HG02759 (cell line): ENCODE measurements at regions not wholly inside any gene's neighbourhood (a gene's known extent, or its start where the extent isn't known, plus 50 kb on each side); places are given as distances from the start of the nearest gene placed in this dataset.
"Not testable (repeated sequence)": the region's sequence is repeated elsewhere in the genome, so short reads cannot be mapped to it uniquely, and the experiment has no call there.

ENCODE experiments used
- ATAC-seq: cut with Tn5 transposase; IDR thresholded peaks from one replicate; pipeline ENCODE4 v1.9.1; 2021; ENCODE audit warnings: mild to moderate bottlenecking, moderate library complexity; ENCODE audit not compliant: unreplicated experiment

DNA sequence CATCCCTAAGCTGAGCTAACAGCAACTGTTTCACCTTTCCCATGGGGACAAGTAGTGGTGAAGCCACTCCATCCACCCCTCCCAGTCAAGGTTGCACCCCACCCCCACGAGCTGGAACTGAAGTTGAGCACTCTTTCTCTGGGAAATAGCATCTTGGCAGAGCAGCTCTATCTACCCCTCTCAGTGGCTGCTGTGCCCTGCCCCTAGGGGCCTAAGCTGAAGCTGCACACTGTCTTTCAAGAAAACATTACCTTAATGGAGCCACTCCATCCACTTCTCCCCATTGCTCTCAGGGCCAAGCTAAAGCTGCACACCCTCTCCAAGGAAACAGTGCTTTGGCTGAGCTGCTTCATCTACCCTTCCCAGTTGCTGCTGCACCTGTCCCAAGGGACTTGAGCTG is 170.6 kb upstream of the CCDC196 start:
- no peak for ATAC-seq

DNA sequence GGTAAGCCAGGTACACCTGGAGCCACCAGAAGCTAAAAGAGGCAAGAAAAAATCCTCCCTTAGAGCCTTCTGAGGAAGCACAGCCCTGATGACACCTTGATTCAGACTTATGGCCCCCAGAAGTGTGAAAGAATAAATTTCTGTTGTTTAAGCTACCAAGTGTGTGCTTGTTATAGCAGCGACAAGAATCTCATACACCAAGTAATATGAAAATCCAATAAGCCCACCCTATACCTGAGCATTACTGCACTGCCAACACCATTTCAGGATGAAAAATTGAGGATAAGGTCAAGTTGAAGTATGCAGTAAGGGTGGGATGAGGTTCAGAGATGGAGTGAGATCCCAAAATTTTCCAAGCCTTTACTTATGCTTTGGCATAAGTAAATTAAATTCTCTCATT is 163.6 kb upstream of the CCDC196 start:
- no peak for ATAC-seq

DNA sequence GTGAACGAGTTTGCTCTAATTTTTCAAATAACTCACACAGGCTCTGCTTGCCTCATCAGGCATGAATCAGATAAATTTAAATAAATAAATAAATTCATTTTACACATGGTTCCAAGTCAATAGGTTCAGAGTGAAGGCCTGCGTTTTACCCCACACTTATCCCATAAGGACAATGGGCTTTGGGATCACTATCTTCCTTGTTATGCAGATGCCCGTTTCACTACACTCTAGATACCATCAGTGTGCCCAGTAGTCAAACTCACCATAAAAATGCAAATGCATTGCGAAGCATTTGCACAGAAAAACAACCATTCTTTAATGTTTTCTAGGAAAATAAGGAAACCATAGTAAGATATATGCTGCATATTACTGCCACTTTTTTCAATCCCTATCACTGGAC is 155.9 kb upstream of the CCDC196 start:
- ATAC-seq, result no peak

DNA sequence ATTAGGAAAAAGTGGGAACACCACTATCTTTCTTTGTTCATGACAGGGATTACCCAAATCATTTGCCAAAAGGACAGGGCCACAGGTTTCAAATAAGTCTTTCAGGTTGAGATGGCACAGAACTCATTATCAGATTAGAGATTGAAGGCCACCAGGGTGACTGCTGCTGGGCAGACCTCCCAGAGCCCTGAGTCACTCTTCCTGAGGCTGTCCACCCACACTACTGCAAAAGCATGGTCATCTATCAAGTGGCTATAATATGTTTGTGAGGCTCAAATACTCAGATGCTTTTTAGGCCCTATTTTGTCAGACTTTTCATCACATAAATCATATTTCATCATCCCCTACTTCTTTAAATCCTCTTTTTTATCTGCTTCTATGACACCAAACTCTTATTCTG is 155.3 kb upstream of the CCDC196 start:
- ATAC-seq, result no peak

DNA sequence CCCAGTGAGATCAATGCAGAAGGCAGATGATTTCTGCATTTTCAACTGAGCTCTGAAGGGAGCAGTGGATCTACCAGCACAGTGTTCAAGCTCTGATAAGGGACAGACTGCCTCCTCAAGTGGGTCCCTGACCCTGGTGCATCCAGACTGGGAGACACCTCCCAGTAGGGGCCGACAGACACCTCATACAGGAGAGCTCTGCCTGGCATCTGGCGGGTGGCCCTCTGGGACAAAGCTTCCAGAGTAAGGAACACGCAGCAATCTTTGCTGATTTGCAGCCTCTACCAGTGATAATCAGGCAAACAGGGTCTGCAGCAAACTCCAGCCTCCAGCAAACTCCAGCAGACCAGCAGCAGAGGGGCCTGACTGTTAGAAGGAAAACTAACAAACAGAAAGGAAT is 152.9 kb upstream of the CCDC196 start:
- ATAC-seq, result not testable (repeated sequence)

DNA sequence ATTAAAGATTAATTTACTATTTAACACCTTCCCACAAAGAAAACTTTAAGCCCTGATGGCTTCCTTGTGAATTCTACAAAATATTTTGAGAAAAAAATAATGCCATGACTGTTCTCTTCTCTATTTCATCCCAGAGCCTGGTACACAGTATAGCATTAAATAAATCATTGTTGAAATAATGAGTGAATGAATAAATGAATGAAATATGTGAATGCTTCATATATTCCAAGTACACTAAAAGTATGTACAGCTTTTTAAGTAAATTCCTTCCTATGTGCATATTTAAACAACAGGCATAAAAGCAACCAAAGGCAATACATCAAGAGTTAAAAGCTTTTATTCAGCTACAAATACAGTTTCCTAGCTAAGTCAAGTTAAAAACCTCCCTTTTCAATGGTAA is 144.9 kb upstream of the CCDC196 start:
- ATAC-seq, result no peak

DNA sequence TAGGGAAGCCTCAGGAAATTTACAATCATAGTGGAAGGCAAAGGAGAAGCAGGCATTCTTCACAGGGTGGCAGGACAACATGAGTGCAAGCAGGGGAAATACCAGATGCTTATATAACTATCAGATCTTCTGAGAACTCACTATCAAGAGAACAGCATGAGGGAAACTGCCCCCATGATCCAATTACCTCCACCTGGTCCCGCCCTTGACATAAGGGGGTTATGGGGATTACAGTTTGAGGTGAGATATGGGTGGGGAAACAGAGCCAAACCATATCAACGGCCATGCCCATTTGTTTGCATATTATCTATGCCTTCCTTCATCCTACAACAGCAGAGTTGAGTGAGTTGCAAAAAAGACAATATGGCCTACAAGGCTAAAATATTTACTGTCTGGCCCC is 140.2 kb upstream of the CCDC196 start:
- ATAC-seq, result no peak

DNA sequence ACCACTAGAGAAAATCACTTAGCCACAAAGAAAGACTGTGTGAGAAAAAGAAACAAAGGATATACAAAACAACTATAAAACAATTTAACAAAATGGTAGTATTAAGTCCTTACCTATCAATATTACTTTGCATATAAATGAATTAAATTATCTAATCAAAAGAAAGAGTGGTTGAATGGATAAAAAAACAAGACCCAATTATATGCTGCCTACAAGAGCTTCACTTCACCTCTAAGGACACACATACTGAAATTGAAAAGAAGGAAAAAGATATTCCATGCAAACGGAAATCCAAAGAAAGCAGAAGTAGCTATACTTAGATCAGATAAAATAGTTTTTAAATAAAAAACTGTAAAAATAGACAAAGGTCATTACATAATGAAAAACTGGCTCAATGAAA is 134.9 kb upstream of the CCDC196 start:
- no peak for ATAC-seq

DNA sequence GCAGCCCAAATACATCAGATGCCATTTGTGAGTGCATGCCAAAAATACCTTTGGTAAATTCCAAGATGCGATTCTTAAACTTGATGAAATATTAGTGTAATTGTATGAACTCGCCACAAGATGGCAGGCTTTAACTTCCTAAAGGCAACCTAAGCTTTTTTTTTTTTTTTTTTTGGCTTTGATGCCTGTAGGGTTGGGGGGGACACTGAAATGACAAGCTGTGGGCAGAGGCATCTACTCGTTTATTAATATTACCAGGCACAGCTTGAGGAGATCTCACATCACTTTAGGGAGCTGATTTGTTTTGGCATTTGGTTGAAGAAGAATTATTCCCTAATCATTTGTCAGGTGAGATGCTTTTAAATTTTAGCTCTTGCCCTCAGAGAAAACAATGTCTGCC is 126.7 kb upstream of the CCDC196 start:
- ATAC-seq, result no peak

DNA sequence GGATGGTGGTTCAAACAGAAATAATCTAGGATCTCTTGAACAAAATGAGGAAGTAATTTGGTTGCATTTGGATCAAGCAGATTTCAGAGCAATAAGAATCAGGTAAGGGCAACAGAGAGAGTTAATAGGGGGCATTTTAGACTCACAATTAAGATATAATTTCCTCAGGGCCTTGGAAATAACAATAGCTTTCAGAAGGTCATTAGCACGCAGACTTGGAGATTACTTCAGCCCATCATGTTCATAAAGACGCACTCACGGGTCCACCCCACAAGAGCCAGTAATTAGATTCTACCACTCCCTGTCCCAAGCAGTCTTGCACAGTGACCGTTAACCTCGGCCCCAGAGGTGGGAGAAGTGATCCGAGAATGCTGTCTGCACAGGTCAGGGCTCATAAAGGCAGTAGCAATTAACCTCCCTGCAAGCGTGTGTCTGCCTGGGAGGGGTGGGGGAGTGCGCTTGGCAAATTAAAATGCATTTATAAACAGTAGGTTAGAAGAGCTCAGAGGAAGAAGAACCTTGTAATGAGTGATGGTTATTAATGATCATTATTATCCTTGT is 125.7 kb upstream of the CCDC196 start:
- no peak for ATAC-seq

DNA sequence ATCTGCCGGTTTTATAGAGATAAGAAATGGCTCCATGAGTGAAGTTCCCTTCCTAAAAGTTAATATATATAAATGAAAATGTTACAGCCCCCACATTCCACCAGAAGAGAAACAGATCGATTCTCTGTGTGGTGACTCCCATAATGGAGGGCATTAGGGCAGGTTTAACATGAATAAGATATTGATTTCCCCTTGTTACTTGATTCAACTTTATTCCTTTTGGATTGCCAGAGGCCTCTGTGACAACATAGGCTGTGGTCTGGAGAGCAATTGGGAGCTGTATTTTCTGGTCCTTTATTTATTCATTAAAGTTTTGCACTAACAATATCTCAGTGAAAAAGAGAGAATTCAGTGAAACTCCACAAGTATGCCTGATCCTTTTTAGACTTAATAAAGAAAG is 125.2 kb upstream of the CCDC196 start:
- ATAC-seq, result no peak

DNA sequence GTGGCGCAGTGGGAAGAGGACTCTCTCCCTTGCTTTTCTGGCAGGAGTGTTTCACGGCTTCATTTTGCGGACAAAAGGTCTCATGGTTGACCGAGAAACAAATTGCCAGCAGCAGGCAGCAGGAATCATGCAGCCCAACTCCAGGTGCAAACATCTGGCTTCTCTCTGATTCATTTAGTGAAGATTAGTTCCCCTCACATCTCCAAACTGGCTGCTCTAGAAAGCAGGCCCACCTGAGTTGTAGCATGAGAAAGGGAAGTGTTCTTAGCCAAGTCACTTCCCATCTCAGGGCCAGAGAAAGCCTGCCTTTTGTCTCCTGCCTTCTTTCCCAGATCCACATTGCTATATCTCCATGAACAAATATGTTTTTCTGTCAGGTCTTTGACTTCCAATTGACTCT is 120.8 kb upstream of the CCDC196 start:
- ATAC-seq, result no peak

DNA sequence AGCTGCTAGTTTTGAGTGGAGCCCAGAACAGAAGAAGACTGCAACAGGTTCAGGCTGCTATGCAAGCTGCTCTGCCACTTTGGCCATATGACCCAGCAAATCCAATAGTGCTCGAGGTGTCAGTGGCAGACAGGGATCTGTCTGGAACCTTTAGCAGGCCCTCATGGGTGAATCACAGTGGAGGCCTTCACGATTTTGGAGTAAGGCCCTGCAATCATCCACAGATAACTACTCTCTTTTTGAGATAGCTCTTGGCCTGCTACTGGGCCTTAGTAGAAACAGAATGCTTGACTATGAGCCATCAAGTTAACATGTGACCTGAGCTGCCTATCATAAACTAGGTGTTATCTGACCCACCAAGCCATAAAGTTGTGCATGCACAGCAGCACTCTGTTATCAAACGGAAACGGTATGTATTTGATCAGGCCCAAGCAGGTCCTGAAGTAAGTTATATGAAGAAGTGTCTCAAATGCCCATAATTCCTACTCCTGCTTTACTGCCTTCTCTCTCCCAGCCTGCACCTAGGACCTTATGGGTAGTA is 116.9 kb upstream of the CCDC196 start:
- no peak for ATAC-seq

DNA sequence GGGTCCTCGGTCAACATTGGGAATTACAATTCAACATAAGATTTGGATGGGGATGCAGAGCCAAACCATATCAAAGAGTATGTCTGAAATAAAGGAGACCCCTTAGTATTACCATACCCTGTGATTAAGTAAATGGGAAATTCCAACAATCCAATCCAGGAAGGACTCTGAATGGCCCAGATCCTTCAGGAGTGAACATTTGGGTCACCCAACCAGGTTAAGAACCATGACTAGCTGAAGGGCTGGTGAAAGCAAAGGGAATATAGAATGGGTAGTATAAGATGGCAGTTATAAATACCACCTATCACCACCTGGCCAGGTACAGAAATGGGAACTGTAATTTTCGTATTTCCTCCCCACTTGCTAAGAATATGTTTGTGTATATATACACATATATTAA is 114.4 kb upstream of the CCDC196 start:
- ATAC-seq, result no peak

DNA sequence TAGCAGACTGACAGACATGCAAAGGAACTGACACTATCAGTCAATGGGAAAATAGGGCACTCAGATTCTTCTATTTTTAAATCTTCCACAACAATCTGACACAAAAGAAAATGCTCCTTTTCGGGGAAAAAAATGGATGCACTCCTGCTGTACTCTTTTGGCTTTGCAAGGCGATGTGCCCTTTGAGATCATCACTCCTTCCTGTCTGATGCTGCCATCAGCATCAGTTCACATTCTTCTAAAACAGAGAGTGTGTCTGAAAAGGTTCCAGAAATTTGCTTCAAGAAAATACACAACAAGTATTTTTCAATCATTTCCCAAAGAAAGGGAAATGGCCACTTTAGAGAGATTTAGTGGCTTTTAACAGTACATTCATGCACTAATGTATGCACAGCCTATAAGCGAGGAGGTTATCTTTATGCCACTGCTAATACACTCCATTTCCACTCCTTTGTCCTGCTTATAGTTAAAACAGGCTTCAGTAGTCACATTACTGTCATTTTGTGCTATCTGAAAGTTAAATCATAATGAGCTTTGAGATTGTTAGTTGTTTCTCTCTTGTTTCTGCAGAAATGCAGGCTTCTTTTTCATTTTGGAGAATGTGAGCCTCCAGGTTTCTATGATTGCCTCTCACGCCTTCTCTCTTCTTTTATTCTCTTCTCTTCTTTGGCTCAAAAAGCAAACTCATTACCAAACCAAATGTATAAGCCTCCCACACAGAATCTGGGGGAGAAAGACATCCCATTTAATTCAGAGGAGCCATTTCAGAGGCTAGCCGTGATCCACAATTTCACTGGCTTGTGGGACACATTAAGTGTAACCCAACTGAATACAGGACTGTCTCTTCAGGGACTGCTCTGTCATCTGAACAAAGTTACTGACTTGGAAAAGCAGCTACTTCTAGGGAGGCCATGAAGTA is 110.9 kb upstream of the CCDC196 start:
- no peak for ATAC-seq

DNA sequence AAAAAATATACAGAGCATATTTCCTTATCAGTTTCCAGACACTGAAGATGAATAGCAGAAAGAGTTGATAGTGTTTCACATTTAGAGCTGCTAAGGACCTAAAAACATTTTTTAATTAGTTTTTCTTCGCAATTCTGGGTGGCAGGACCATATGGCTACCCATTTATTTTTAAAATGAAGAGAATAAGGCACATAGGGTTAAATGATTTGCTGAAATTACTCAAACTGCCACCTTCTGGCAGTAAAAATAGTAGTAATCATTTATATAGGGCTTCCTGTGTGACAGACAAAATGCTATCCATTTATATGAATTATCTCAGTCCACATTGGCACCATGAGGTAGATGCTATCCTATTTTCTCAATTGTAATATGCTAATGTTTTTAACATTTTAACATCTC is 108.6 kb upstream of the CCDC196 start:
- ATAC-seq, result no peak

DNA sequence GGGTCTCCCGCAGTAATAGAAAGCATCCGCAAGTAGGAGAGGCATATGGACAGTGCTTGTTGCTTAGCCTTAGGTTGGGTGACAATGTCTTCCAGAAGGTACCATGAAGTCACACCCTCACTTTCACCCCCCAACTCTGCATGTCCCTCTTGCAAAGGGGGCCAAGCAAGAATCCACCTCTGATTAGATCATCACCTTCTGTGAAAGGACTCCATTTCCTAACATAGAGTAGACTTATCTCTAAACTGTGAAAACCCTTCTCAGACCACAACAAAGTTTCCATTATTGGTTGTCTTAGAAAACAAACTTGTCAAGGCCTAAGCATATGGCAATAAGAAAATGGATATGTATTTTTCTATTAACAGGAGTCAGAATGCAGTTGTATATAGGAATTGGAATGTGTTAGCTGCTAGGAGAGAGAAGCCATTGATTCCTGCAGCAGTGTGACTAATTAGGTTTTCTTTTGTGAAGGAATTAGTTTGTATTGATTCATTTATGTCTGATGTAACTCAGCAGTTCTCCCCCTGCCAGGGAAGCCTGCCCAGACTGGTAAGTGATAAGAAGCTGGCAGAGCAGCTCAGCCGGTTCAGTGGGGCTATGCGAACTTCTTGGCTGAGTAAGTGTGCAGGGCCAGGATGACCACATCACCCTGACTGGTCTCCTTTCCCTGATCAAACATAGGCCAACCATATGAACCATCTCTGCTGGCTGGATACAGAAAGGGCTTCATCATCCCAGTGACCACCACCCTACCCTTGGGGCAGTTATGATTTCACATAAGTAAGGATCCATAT is 107.3 kb upstream of the CCDC196 start:
- no peak for ATAC-seq

DNA sequence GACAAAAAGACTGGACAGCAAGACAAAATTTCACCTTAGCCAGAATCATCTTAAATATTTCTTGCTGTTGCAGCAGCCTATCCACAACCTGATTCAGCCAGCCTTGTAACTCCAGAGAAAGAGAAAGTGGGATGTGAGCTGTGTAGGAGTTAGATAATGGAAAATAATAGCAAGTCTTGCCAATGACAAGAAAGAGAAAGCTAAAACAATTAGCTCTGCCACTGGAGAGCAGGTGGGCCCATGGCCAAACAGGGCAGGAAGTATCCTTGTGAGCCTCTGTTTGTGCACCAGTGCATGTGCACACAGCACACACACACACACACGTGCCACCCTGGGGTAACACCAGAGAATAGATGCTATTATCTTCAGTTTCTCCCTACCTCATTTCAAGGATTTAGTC is 106.0 kb upstream of the CCDC196 start:
- no peak for ATAC-seq

DNA sequence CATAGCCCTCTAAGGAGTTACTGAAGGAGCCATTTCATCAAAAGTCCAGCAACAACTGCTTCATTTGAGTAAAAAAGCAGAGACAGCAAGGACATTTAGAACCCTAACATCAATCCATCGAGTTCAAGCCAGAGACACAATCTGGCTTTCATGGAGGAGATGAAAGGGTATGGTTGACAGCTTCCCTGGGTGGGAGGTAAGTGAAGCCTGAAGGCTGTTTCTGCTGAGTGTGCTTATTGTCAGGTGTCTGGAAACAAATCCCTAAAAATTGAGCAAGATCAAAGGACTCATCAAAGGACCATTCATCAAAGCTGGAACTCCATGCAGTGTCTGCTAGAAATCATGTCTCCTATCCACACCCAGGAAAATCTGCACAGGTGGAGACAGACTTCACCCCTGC is 104.4 kb upstream of the CCDC196 start:
- ATAC-seq, result no peak

DNA sequence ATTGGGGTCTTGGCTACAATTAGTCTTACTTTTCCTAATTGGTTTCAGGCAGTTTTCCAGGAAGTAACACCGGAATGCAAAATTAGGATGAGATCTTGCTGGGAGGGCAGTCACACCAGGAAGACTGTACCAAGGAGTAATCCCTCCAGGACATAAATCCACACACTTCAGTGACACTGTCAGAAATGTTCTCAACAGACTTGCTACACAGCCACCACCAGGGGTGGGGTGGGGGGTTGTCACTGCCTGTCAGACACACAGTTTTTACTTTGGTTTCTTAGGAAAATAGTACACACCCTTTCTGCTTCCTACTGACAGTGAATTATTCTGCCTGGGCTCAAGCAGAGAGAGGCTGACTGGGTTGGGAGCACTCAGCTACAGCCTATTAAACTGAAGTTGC is 102.9 kb upstream of the CCDC196 start:
- ATAC-seq, result no peak

DNA sequence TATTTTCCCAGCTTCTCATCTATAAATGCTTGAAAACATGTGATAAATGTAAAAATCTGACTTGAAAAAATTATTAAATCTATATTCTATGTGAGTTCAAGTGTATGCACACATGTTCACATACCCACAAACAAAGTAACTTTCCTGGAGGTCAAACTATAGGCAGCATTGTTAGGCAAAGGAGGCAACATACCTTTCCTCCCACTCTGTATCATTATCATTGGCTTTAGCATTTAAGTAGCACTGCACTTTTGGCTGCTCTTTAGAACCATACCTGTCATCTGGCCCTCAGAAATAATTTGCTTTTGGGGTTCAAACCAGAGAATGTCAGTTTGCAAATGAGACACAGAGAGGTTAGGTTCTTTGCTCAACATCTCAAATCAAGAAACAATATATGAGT is 102.4 kb upstream of the CCDC196 start:
- ATAC-seq, result no peak

DNA sequence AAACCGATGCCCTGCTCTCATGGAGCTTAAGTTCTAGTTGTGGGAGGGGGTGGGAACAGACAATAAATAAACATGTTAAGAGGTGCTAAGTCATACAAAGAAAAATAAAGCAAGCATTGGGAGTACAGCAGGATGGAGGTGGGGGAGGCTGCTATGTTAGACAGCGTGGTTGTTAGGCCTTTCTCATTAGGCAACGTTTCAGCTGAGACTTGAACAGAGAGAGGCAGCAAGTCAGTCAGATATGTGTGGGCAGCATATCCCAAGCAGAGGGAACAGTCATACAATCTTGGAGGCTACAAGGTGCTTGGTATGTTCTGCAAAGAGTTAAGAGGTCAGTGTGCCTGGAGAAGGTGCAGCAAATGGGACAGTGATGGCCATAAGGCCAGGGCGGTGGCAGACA is 97.7 kb upstream of the CCDC196 start:
- ATAC-seq, result no peak
